ENCODE measurements at regions not wholly inside any gene's neighbourhood (a gene's known extent, or its start where the extent isn't known, plus 50 kb on each side); places are given as distances from the start of the nearest gene placed in this dataset.

DNA sequence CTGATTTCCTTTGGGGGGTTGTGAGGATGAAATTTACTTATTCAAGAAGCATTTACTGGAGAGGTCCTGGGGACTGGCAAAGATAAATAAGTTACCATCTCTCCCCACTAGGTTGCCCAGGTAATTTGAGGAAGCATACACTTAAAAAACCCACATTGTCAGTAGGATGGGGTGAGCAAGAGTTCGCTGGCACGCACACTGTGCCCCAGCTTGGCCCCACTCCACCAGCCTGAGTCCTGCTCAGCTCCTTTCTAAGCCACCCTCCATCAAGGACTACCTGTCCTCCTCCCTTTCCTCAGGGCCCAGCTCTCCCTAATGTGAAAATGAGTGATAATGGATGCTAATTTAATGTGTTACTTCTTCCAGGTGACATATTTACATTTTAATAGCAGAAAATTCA is 216.5 kb upstream of the PLET1 start:
- TF ChIP-seq, protein P1, sequence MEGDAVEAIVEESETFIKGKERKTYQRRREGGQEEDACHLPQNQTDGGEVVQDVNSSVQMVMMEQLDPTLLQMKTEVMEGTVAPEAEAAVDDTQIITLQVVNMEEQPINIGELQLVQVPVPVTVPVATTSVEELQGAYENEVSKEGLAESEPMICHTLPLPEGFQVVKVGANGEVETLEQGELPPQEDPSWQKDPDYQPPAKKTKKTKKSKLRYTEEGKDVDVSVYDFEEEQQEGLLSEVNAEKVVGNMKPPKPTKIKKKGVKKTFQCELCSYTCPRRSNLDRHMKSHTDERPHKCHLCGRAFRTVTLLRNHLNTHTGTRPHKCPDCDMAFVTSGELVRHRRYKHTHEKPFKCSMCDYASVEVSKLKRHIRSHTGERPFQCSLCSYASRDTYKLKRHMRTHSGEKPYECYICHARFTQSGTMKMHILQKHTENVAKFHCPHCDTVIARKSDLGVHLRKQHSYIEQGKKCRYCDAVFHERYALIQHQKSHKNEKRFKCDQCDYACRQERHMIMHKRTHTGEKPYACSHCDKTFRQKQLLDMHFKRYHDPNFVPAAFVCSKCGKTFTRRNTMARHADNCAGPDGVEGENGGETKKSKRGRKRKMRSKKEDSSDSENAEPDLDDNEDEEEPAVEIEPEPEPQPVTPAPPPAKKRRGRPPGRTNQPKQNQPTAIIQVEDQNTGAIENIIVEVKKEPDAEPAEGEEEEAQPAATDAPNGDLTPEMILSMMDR (IDR thresholded peaks at IDR 0.05; ENCODE audit: borderline replicate concordance, insufficient read depth, low read depth, low read length): no peak

GRCh38 chr11:112477581-112478317 is 217.1 kb upstream of the PLET1 start:
- H3K4me3 ChIP-seq (ENCODE audit: low read depth, low read length): no peak overlapping the region
- TF ChIP-seq, protein P1 (IDR thresholded peaks at IDR 0.05; ENCODE audit: borderline replicate concordance, insufficient read depth, low read depth, low read length): no peak

More for the DNA sequence above, 216.5 kb upstream of the PLET1 start:
- no peak overlapping the region for H3K4me3 ChIP-seq (ENCODE audit: low read depth, low read length)

DNA sequence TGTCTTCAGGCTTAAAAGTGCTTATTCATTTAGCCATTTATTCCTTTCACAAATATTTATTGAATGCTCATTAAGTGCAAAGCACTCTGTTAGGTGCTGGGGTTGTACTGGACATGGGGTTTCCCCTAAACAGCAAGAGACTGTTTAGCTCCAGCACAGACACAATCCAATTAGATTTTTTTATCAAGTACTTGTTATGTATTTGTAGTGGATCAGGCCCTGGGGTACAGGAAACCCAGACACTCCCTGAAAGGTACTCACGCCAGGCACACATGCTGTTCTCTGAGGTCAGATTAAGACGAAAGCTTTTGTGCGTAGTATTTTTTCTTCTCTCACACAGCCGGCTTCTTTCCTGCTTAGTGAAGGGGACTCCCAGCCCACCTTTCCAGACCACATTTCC is 218.1 kb upstream of the PLET1 start:
- TF ChIP-seq, protein P1 (IDR thresholded peaks at IDR 0.05; ENCODE audit: borderline replicate concordance, insufficient read depth, low read depth, low read length): no peak
- no peak overlapping the region for H3K4me3 ChIP-seq (ENCODE audit: low read depth, low read length)

DNA sequence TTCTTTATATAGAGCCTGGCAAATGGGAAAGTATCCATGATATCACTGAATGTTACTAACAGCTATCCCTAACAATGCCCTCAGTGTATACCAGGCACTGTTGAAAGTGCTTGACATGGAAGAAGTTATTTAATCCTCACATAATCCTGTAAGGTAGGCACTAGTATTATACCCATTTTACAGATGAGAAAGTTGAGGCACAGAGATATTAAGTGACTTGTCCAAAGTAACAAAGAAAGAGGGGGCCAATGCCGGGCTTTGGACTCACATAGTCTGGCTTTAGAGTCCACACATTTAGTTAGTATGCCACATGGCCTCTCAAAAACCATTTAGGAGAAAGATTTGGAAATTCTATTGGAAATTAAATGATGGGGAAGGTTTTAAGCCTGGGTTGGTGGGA is 220.8 kb upstream of the PLET1 start:
- TF ChIP-seq, protein P1 (IDR thresholded peaks at IDR 0.05; ENCODE audit: borderline replicate concordance, insufficient read depth, low read depth, low read length): no peak
- no peak overlapping the region for H3K4me3 ChIP-seq (ENCODE audit: low read depth, low read length)

DNA sequence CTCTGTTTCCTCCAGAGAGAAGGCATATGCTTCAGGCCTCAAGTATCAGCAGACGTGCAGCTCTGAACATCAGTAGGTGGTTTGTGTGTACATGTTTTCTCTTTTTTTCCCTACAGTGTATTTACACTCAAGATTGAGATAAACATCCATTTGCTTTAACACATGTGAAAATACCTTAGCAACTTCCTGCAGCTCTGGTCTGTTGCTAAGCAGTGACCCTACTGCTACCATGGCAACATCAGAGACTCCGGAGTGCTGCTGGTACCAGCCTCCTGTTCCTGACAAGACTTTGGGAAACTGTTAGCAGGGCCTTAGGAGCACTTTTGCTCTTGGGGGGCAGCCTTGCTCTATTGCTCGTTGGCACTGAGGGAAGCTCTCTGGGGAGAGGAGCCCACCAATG is 221.2 kb upstream of the PLET1 start:
- TF ChIP-seq, protein P1 (IDR thresholded peaks at IDR 0.05; ENCODE audit: borderline replicate concordance, insufficient read depth, low read depth, low read length): no peak
- no peak overlapping the region for H3K4me3 ChIP-seq (ENCODE audit: low read depth, low read length)

- H3K4me3 ChIP-seq (ENCODE audit: low read depth, low read length): no peak overlapping the region
- TF ChIP-seq, protein P1 (IDR thresholded peaks at IDR 0.05; ENCODE audit: borderline replicate concordance, insufficient read depth, low read depth, low read length): no peak
Observed at GRCh38 chr11:112485280-112485679, 224.6 kb upstream of the PLET1 start.

GRCh38 chr11:112497826-112498225 is 237.2 kb upstream of the PLET1 start:
- TF ChIP-seq, protein P1 (IDR thresholded peaks at IDR 0.05; ENCODE audit: borderline replicate concordance, insufficient read depth, low read depth, low read length): no peak
- H3K4me3 ChIP-seq (ENCODE audit: low read depth, low read length): no peak overlapping the region
